Esophagus squamous epithelium (tissue), 4 donors: ENCODE measurements at regions not wholly inside any gene's neighbourhood (a gene's known extent, or its start where the extent isn't known, plus 50 kb on each side); places are given as distances from the start of the nearest gene placed in this dataset.

Source experiments
- POLR2A ChIP-seq, 4 donors: fragments of 450-650 bp; IDR thresholded peaks; one replicate each; pipeline ENCODE4 v1.6.1; 2017; ENCODE audit warnings: antibody characterized with exemption in 4 of 4, mild to moderate bottlenecking in 4 of 4, moderate library complexity in 3 of 4
- TF ChIP-seq, protein P1 (sequence below), 6 experiments: fragments of 450-650 bp in 4 of 6; fragments of 200-600 bp in 2 of 6; sonication (generic) in 2 of 6; IDR thresholded peaks; one replicate each; pipeline ENCODE4 v1.5.1; 2016 to 2019; ENCODE audit warnings: antibody characterized with exemption in 6 of 6, mild to moderate bottlenecking in 4 of 6, moderate library complexity in 4 of 6

DNA sequence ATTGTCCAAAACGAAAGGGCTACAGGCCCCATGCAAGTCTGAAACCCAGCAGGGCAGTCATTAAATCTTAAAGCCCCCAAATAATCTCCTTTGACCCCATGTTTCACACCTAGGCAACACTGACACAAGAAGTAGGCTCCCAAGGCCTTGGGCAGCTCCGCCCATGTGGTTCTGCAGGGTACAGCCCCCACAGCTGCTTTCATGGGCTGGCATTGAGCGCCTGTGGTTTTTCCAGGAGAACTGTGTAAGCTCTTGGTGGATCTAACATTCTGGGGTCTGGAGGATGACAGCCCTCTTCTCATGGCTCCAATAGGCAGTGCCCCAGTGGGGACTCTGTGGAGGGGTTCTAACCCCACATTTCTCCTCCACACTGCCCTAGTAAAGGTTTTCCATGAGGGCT lies 623.5 kb downstream of the PRR16 start:
- TF ChIP-seq, protein P1, sequence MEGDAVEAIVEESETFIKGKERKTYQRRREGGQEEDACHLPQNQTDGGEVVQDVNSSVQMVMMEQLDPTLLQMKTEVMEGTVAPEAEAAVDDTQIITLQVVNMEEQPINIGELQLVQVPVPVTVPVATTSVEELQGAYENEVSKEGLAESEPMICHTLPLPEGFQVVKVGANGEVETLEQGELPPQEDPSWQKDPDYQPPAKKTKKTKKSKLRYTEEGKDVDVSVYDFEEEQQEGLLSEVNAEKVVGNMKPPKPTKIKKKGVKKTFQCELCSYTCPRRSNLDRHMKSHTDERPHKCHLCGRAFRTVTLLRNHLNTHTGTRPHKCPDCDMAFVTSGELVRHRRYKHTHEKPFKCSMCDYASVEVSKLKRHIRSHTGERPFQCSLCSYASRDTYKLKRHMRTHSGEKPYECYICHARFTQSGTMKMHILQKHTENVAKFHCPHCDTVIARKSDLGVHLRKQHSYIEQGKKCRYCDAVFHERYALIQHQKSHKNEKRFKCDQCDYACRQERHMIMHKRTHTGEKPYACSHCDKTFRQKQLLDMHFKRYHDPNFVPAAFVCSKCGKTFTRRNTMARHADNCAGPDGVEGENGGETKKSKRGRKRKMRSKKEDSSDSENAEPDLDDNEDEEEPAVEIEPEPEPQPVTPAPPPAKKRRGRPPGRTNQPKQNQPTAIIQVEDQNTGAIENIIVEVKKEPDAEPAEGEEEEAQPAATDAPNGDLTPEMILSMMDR (IDR thresholded peaks at IDR 0.05): no peak
- no peak for TF ChIP-seq POLR2A (IDR thresholded peaks at IDR 0.05)
